ENCODE measurements at regions not wholly inside any gene's neighbourhood (a gene's known extent, or its start where the extent isn't known, plus 50 kb on each side); places are given as distances from the start of the nearest gene placed in this dataset.

GRCh38 chr16:25478476-25478875 lies 213.3 kb upstream of the HS3ST4 start:
- TF ChIP-seq CTCF (IDR thresholded peaks at IDR 0.05; ENCODE audit: insufficient read depth, low read depth, low read length) (no peak), EZH2 (IDR thresholded peaks at IDR 0.05; ENCODE audit: insufficient read depth, low read length) (no peak)

All from astrocyte (in vitro differentiated cells and primary cell).